ENCODE measurements at regions not wholly inside any gene's neighbourhood (a gene's known extent, or its start where the extent isn't known, plus 50 kb on each side); places are given as distances from the start of the nearest gene placed in this dataset.

DNA sequence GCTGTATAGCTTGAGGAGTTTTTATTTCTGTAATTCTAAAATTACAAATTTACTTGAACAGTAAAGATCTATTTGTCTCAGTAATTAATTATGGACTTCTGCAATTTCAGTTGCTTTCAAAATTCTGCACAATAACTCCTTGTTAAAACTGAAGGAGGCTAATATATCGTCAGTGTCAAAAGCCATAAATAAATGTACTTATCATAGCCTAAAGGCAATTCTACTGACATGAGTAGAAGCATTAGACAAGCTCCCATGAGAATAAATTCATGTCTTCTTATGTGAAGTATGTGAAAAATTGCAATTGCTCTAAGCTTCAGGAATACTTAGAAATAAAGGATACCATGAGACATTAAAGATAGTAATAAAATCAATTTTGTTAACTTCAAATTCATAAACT, 381.2 kb upstream of the PCDH10 start:
- no peak for TF ChIP-seq POLR2A (IDR thresholded peaks at IDR 0.05)
- TF ChIP-seq, protein P1, sequence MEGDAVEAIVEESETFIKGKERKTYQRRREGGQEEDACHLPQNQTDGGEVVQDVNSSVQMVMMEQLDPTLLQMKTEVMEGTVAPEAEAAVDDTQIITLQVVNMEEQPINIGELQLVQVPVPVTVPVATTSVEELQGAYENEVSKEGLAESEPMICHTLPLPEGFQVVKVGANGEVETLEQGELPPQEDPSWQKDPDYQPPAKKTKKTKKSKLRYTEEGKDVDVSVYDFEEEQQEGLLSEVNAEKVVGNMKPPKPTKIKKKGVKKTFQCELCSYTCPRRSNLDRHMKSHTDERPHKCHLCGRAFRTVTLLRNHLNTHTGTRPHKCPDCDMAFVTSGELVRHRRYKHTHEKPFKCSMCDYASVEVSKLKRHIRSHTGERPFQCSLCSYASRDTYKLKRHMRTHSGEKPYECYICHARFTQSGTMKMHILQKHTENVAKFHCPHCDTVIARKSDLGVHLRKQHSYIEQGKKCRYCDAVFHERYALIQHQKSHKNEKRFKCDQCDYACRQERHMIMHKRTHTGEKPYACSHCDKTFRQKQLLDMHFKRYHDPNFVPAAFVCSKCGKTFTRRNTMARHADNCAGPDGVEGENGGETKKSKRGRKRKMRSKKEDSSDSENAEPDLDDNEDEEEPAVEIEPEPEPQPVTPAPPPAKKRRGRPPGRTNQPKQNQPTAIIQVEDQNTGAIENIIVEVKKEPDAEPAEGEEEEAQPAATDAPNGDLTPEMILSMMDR (IDR thresholded peaks at IDR 0.05 in 8 of 11, conservative IDR thresholded peaks at IDR 0.05 in 3 of 11): no peak
- no peak for TF ChIP-seq POLR2AphosphoS5 (IDR thresholded peaks at IDR 0.05)

All from spleen (tissue), 7 donors.